ENCODE measurements at regions not wholly inside any gene's neighbourhood (a gene's known extent, or its start where the extent isn't known, plus 50 kb on each side); places are given as distances from the start of the nearest gene placed in this dataset.

DNA sequence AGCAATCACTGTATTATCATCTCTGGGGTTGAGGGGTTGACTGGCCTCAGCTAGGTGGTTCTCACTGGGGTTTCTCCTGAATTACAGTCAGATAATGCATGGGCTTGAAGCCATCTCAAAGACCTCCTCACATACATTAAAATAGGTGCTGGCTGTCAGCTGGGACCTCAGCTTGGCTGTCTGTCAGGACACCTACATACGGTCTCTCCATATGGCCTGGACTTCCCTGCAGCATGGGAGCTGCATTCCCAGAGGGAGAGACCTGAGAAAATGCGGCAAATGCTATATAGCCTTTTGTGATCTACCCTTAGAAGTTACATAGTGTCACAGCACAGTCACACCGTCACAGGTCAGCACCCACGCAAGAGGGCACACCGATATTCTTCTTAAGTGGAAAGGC, 93.6 kb downstream of the TSEN15 start:
- TF ChIP-seq POLR2A (IDR thresholded peaks at IDR 0.05; ENCODE audit: control extremely low read depth in 1 of 2, low read depth in 2 of 2, low read length in 2 of 2) = no peak
- TF ChIP-seq, protein P1, sequence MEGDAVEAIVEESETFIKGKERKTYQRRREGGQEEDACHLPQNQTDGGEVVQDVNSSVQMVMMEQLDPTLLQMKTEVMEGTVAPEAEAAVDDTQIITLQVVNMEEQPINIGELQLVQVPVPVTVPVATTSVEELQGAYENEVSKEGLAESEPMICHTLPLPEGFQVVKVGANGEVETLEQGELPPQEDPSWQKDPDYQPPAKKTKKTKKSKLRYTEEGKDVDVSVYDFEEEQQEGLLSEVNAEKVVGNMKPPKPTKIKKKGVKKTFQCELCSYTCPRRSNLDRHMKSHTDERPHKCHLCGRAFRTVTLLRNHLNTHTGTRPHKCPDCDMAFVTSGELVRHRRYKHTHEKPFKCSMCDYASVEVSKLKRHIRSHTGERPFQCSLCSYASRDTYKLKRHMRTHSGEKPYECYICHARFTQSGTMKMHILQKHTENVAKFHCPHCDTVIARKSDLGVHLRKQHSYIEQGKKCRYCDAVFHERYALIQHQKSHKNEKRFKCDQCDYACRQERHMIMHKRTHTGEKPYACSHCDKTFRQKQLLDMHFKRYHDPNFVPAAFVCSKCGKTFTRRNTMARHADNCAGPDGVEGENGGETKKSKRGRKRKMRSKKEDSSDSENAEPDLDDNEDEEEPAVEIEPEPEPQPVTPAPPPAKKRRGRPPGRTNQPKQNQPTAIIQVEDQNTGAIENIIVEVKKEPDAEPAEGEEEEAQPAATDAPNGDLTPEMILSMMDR (IDR thresholded peaks at IDR 0.05; ENCODE audit: control extremely low read depth in 1 of 3, insufficient read depth in 1 of 3, low read depth in 1 of 3, low read length in 3 of 3) = no peak
- TF ChIP-seq EGR1 (IDR thresholded peaks at IDR 0.05; ENCODE audit: borderline replicate concordance, low read depth, low read length) = no peak
- no peak for TF ChIP-seq JUND (IDR thresholded peaks at IDR 0.05; ENCODE audit: low read length)
